ENCODE measurements at regions not wholly inside any gene's neighbourhood (a gene's known extent, or its start where the extent isn't known, plus 50 kb on each side); places are given as distances from the start of the nearest gene placed in this dataset.
"Not testable (repeated sequence)": the region's sequence is repeated elsewhere in the genome, so short reads cannot be mapped to it uniquely, and the experiment has no call there.

DNA sequence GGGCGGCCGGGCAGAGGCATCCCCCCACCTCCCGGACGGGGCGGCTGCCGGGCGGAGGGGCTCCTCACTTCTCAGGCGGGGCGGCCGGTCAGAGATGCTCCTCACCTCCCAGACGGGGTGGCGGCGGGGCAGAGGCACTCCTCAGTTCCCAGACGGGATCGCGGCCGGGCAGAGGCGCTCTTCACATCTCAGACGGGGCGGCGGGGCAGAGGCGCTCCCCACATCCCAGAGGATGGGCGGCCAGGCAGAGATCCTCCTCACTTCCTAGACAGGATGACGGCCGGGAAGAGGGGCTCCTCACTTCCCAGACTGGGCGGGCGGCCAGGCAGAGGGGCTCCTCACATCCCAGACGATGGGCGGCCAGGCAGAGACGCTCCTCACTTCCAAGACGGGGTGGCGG lies 463.2 kb downstream of the SQOR start:
- DNase-seq (ENCODE audit: low read depth, low spot score): not testable (repeated sequence)

DNA sequence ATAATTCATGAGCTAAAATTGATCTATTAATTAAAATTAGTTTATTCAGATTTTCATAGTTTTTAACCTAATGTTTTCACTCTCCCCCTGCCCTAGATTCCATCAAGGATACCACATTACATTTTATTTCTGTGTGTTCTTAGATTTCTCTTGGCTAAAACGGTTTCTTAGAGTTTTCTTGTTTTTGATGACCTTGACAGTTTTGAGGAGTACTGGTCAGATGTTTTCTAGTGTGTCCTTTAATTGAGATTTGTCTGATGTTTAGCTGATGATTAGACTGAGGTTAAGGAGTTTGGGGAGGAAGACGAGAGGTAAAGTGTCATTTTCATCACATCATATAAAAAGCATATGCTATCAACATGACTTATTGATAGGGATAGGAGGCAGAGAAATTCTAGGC lies 475.9 kb downstream of the SQOR start:
- no peak for DNase-seq (ENCODE audit: low read depth, low spot score)

- no peak for DNase-seq (ENCODE audit: low read depth, low spot score)
Observed at GRCh38 chr15:46111730-46112129, 476.9 kb downstream of the SQOR start.

- DNase-seq (ENCODE audit: low read depth, low spot score): no peak
Observed at GRCh38 chr15:46117071-46117470, 482.2 kb downstream of the SQOR start.

DNA sequence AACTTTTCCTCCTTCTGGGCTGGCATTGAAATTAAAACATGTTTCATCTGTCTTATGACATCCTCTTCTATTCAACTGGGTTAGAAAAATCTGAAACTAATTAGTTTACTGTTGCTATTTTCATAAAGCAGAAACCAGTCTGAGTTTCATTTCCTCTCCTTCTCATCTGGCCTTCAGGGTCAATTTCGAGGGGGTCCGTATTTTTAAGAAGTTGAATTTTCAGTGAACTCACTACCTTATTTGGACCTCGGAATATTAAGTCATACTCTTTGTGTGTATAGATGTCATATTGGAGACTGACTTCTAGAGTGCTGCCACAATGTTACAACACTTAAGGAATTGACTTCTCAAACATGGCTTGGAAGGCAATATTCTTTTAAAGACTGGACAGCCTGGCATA lies 485.9 kb downstream of the SQOR start:
- no peak for DNase-seq (ENCODE audit: low read depth, low spot score)

- DNase-seq (ENCODE audit: low read depth, low spot score): no peak
Observed at GRCh38 chr15:46121441-46121840, 486.6 kb downstream of the SQOR start.

DNA sequence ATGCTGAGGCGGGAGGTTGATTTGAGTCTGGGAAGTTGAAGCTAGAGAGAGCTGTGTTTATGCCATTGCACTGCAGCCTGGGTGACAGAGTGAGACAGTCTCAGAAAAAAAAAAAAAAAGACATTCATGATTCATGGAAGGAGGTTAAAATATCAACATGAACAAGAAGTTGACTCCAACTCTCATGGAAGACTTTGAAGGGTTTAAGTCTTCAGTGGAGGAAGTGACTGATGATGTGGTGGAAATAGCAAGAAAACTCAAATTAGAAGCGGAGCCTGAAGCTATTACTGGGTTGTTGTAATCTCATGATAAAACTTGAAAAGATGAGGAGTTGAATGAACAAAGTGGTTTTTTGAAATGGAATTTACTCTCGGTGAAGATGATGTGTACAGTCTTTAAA lies 491.8 kb downstream of the SQOR start:
- no peak for DNase-seq (ENCODE audit: low read depth, low spot score)

GRCh38 chr15:46127361-46127874 lies 492.6 kb downstream of the SQOR start:
- DNase-seq (ENCODE audit: low read depth, low spot score): no peak

GRCh38 chr15:46129145-46129544 lies 494.3 kb downstream of the SQOR start:
- DNase-seq (ENCODE audit: low read depth, low spot score): no peak

GRCh38 chr15:46131876-46132275 lies 497.0 kb downstream of the SQOR start:
- DNase-seq (ENCODE audit: low read depth, low spot score): no peak

GRCh38 chr15:46137443-46137842 lies 502.6 kb downstream of the SQOR start:
- no peak for DNase-seq (ENCODE audit: low read depth, low spot score)

DNA sequence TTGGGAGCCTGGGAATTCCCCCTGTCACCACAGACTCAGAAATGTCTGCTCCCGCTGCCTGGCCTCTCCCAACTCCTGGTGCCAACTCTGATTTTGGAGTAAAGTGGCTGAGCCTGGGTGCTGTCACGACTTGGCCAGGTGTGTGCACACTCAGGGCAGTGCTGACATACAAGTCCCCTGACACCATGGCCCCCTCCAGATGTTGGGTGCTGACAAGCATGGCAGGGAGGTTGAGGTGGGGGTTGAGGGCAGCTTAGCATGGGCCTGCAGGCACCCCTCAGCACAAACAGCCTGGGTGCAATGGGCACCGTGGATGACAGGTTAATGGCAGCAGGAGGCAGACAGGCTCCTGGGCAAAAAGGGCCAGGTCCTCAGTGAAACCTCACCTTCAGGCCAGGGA lies 511.2 kb downstream of the SQOR start:
- DNase-seq (ENCODE audit: low read depth, low spot score): no peak

DNA sequence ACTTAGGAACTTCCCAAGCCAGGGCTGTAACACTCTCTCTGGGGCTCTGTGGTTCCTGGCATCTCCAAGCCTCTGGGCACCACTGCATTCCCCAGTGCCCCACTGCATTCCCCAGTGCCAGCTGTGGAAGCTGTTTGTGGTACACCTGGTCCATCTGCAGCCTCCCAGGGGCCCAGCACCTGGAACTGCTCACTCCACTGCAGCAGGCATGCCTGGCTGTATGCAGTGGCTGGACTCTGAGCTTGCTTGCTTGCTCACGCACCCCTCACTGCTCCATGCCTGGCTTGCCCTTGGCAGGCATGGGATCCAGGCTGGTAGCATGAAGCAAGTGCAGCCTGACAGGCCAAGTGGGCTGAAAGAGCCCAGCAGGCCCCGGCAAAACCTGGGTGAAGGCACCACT lies 512.1 kb downstream of the SQOR start:
- DNase-seq (ENCODE audit: low read depth, low spot score): no peak

GRCh38 chr15:46151786-46152185 lies 517.0 kb downstream of the SQOR start:
- DNase-seq (ENCODE audit: low read depth, low spot score): no peak

- no peak for DNase-seq (ENCODE audit: low read depth, low spot score)
Observed at GRCh38 chr15:46166750-46167149, 531.9 kb downstream of the SQOR start.

DNA sequence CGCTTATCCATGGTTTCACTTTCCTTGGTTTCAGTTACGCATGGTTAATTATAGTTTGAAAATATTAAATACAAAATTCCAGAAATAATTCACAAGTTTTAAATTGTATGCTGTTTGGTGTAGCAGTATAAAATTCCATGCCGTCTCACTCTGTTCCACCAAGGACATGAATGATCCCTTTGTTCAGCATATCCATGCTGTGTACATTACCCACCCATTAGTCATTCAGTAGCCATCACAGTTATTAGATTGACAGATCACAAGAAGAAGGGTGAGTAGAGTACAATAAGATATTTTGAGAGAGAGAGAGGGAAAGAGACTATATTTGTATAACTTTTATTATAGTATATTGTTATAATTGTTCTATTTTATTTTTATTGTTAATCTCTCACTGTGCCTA lies 535.5 kb downstream of the SQOR start:
- no peak for DNase-seq (ENCODE audit: low read depth, low spot score)

DNA sequence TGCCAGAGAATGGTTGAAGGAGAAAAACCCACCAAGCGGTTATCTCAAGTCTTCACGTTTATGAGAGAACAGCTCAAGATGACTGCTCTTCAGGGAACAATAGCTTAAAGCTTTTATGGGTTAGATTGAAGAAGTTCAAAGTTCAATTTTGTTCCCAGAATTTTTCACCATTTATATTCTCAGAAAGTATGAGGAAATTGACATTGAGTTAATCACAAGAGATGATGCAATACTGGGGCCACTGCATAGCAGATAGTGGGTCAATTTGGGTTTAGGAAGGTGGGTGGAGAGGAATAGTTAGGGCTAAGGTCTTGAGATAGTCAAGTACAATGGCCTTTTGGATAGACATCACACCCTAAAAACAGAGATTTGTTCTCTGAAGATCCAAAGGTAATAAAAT lies 539.3 kb downstream of the SQOR start:
- DNase-seq (ENCODE audit: low read depth, low spot score): no peak

- DNase-seq (ENCODE audit: low read depth, low spot score): no peak
Observed at GRCh38 chr15:46177219-46177618, 542.4 kb downstream of the SQOR start.

- no peak for DNase-seq (ENCODE audit: low read depth, low spot score)
Observed at GRCh38 chr15:46178138-46178537, 543.3 kb downstream of the SQOR start.

DNA sequence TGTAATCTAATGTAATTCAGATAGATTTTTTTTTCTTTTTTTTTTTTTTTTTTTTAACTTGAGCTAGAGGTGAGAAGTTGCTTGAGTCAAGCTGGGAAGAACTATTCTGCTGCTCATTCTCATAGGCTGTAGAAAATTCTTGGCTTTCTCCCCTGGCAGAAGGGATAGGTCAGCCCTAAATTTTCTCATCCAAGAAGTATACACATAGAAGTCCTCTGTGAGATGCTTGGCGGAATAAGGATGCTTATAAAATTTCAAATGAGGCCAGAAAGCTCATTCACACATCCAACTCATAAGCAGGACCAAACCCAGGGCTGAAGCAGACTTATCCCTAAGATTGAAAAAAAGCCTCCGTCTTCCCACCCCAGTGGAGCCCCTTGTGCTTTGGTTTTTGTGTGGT lies 572.5 kb downstream of the SQOR start:
- DNase-seq (ENCODE audit: low read depth, low spot score): no peak

DNA sequence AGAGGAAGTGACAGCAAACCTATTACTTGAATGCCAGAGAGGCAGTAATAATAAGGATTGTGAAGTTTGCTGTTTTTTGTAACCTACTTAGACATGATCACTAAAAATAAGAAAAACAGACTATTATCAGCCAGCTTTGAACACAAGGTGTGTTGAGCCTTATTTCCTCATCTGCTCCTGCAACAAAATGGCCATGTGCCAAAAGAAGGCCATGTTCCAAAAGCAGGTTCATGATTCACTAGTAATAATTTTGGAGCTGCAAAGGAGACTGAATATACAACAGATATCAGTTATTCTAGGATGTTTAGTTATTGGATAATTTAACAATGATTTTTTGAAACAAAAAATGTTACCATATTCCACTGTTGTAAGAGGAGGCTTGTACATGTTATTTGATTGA lies 578.7 kb downstream of the SQOR start:
- DNase-seq (ENCODE audit: low read depth, low spot score): no peak

DNA sequence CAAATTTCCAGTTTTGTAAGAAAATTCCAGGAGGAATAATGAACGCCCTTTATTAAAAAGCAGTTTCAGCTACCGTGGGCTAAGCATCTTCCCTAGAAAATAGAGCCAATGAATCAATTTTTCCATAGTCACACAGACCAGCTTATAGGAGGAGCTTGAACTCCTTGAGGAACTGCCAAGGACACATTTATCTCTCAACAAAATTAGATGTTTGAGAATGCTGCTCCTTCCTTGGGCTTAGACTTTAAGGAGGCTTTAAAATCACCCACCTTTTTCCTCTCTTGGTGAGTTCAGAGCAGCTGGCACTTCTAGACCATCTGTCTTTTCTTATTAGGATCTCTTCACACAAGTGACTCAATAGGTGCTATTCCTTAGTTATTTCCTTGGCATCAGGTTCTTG lies 588.0 kb downstream of the SQOR start:
- DNase-seq (ENCODE audit: low read depth, low spot score): no peak

- no peak for DNase-seq (ENCODE audit: low read depth, low spot score)
Observed at GRCh38 chr15:46229263-46229662, 594.4 kb downstream of the SQOR start.

- DNase-seq (ENCODE audit: low read depth, low spot score): no peak
Observed at GRCh38 chr15:46231786-46232185, 597.0 kb downstream of the SQOR start.

DNA sequence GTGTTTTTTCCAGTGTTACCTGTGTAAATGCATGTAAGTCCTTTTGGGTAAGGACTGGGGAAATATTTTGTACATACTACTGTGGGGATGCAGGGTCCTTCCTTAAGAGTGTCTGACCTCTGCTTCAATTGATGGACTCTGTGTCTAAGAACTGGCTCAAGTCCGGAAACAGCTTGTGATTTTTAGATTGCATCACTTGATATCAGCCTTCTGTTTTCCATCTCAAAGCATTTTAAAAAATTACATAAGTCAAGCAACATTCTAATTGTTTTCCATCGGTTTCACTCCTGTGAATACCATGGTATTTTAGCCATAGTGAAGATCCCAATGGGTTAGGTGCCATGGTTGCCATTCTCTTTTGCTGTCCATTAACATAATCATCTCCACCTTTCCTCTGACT lies 597.6 kb downstream of the SQOR start:
- DNase-seq (ENCODE audit: low read depth, low spot score): no peak

Data from ELF-1 (cell line).